NB4 (cell line): ENCODE measurements at regions not wholly inside any gene's neighbourhood (a gene's known extent, or its start where the extent isn't known, plus 50 kb on each side); places are given as distances from the start of the nearest gene placed in this dataset.

Experiments
- MYC ChIP-seq: IDR thresholded peaks from 2 replicates; pipeline ENCODE4 v1.6.1; 2011; ENCODE audit warnings: low read depth, low read length
- POLR2A ChIP-seq: IDR thresholded peaks from 2 replicates; pipeline ENCODE4 v1.6.1; 2011; ENCODE audit warnings: mild to moderate bottlenecking; ENCODE audit not compliant: insufficient read length; ENCODE audit errors: extremely low read depth
- TF ChIP-seq, protein P1 (sequence below): IDR thresholded peaks from one replicate; pipeline ENCODE4 v1.5.1; 2012; ENCODE audit warnings: low read depth, low read length
- TF ChIP-seq, protein P2 (sequence below): IDR thresholded peaks from 2 replicates; pipeline ENCODE4 v1.6.1; 2011; ENCODE audit warnings: low read depth, low read length

DNA sequence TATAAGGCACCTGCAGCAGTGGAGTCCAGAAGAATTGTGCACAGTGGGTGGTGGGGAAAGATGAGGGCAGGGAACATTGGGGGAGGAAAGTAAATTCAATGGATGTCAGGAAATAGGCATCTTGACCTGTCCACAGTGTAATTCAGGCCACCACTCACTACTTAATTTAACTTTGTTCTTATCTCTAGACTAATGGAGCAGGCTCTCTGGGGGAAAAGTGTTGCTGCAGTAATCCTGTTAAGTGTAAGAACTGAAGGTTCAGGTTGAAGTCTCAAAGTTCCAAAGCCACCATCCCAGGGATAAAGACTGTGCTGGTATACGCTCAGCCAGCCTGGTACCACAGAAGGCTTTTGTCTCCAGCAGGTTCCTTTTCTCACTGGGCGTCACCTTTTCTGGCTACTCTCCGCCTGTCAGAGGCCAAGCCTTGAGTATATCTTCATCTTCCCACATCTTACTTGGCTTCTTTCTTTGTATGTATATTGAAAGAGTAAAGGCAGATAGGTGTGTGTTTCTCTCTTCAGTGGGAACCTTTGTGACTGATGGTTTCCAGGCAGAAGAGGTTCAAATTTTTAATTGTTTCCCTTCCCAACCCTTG lies 150.9 kb upstream of the DMRT1 start:
- TF ChIP-seq, protein P1, sequence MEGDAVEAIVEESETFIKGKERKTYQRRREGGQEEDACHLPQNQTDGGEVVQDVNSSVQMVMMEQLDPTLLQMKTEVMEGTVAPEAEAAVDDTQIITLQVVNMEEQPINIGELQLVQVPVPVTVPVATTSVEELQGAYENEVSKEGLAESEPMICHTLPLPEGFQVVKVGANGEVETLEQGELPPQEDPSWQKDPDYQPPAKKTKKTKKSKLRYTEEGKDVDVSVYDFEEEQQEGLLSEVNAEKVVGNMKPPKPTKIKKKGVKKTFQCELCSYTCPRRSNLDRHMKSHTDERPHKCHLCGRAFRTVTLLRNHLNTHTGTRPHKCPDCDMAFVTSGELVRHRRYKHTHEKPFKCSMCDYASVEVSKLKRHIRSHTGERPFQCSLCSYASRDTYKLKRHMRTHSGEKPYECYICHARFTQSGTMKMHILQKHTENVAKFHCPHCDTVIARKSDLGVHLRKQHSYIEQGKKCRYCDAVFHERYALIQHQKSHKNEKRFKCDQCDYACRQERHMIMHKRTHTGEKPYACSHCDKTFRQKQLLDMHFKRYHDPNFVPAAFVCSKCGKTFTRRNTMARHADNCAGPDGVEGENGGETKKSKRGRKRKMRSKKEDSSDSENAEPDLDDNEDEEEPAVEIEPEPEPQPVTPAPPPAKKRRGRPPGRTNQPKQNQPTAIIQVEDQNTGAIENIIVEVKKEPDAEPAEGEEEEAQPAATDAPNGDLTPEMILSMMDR: no peak
- TF ChIP-seq, protein P2, sequence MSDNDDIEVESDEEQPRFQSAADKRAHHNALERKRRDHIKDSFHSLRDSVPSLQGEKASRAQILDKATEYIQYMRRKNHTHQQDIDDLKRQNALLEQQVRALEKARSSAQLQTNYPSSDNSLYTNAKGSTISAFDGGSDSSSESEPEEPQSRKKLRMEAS: no peak
- TF ChIP-seq POLR2A: no peak
- no peak for TF ChIP-seq MYC
